WERI-Rb-1 (cell line): ENCODE measurements at regions not wholly inside any gene's neighbourhood (a gene's known extent, or its start where the extent isn't known, plus 50 kb on each side); places are given as distances from the start of the nearest gene placed in this dataset.

Source experiments
- DNase-seq: peaks from one replicate; pipeline ENCODE4 v3.0.0-alpha.2; 2020
- H3K27ac ChIP-seq: fragments of 250-450 bp; sonication (Bioruptor Pico); 2 replicates; pipeline ENCODE4 v1.5.1; 2020; ENCODE audit warnings: mild to moderate bottlenecking, moderate library complexity
- H3K27me3 ChIP-seq: fragments of 250-450 bp; sonication (Bioruptor Pico); 2 replicates; pipeline ENCODE4 v1.5.1; 2021; ENCODE audit warnings: mild to moderate bottlenecking, low read depth, moderate library complexity; ENCODE audit not compliant: insufficient read depth, severe bottlenecking
- H3K36me3 ChIP-seq: fragments of 250-450 bp; sonication (Bioruptor Pico); 2 replicates; pipeline ENCODE4 v1.5.1; 2020; ENCODE audit warnings: mild to moderate bottlenecking, moderate library complexity
- H3K4me3 ChIP-seq: 2 replicates; pipeline ENCODE4 v1.5.1; 2011; ENCODE audit warnings: low read depth, mild to moderate bottlenecking, control low read depth, low read length
- H3K9me3 ChIP-seq: fragments of 250-450 bp; sonication (Bioruptor Pico); 2 replicates; pipeline ENCODE4 v1.5.1; 2021; ENCODE audit warnings: mild to moderate bottlenecking, moderate library complexity; ENCODE audit not compliant: severe bottlenecking
- TF ChIP-seq, protein P1 (sequence below): IDR thresholded peaks from 2 replicates; pipeline ENCODE4 v1.5.1; 2011; ENCODE audit warnings: low read depth, mild to moderate bottlenecking, control low read depth, inconsistent platforms, low read length

DNA sequence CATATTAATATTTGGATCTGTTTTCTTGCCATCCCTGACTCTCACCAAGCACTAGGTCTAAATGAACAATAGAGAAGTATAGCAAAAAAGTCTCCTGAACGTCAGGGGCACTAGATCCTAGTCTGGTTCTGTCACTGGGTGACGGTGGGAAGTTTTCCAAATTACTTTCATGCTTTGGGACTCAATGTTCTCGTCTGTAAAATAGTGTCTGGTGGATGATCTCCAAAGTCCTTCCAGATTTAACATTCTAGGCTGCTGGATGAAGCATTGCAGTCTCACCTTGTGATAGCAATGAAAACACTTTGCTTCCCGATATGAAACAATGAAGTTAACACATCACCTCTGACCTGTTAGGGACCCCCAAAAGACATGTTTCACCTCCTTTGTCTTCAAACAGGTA is 199.3 kb downstream of the SEC61B start:
- Histone ChIP-seq H3K9me3 (no peaks in the 10 kb centered on the region), H3K36me3 (no peaks in the 10 kb centered on the region), H3K27ac (no peak overlapping the region), H3K27me3 (no peaks in the 10 kb centered on the region), H3K4me3 (no peak overlapping the region)
- DNase-seq = no peak
- TF ChIP-seq, protein P1, sequence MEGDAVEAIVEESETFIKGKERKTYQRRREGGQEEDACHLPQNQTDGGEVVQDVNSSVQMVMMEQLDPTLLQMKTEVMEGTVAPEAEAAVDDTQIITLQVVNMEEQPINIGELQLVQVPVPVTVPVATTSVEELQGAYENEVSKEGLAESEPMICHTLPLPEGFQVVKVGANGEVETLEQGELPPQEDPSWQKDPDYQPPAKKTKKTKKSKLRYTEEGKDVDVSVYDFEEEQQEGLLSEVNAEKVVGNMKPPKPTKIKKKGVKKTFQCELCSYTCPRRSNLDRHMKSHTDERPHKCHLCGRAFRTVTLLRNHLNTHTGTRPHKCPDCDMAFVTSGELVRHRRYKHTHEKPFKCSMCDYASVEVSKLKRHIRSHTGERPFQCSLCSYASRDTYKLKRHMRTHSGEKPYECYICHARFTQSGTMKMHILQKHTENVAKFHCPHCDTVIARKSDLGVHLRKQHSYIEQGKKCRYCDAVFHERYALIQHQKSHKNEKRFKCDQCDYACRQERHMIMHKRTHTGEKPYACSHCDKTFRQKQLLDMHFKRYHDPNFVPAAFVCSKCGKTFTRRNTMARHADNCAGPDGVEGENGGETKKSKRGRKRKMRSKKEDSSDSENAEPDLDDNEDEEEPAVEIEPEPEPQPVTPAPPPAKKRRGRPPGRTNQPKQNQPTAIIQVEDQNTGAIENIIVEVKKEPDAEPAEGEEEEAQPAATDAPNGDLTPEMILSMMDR = no peak

DNA sequence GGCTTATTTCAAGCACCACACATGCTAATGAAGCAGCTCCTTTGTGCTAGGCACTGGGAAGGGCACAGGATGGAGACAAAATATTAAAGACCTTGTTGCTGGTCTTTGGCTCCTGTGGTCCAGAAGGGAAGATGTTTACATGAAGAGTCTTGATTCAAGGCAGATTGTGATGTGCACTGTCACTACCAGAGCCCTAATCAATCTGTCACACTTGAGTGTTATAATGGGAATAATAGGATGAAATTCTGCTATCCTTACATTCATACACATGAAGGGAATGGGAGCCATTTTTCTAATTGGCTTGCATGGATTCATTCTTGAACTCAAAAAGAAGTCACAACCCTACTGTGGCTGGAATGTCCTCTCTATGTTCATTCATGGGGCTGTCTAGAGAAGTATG is 203.0 kb downstream of the SEC61B start:
- Histone ChIP-seq H3K9me3 (peaks cover 5% of the 10 kb centered on the region), H3K27me3 (no peaks in the 10 kb centered on the region), H3K4me3 (no peak overlapping the region), H3K36me3 (no peaks in the 10 kb centered on the region), H3K27ac (no peak overlapping the region)
- no peak for DNase-seq
- TF ChIP-seq, protein P1 = no peak

DNA sequence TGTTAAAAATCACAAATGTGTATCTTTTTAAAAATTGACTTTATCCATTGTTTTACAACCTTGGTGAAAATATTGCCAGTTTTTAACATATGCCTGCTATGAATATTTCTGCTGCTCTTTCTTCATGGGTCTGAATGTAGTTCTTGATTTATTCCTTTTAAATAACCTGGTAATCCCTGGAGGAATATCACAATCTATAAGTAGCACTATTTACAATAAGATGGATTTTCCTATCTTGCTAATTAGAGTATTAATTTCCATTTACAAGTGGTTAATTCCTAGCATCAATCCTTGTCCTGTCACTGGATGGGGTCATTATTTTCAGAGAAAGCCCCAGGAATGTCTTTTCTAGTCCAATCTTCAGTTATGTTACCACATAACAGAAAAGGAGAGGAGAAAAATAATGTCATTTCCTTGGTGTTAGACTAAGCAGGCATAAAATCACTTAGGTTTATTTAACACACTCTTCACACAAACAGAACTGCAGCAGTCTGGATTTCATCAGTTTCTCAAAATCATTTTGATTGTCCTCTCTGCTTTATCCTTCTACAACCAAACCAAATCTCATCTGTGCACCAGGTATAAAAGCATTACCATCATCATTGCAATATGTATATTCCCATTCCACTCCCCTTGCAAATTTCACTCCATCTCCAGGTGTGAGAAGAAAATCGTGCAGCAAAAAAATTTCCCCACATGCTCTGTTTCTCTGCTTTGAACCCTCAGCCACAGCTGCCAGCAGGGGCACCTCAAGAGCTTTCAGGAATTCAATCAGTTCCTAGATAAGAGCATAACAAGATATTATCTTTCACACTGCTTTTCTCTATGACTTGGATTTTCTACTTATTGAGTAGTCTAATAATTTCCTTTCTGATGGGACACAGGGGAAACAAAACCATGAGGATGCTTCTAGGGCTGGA is 204.1 kb downstream of the SEC61B start:
- no peaks in the 10 kb centered on the region for H3K36me3 ChIP-seq
- H3K27ac ChIP-seq = no peak overlapping the region
- no peaks in the 10 kb centered on the region for H3K27me3 ChIP-seq
- H3K4me3 ChIP-seq = no peak overlapping the region
- TF ChIP-seq, protein P1 = 0 out of 2 replicates have a peak, but pooled peaks have one; percentile 16
- peaks cover 5% of the 10 kb centered on the region for H3K9me3 ChIP-seq
- no peak for DNase-seq

DNA sequence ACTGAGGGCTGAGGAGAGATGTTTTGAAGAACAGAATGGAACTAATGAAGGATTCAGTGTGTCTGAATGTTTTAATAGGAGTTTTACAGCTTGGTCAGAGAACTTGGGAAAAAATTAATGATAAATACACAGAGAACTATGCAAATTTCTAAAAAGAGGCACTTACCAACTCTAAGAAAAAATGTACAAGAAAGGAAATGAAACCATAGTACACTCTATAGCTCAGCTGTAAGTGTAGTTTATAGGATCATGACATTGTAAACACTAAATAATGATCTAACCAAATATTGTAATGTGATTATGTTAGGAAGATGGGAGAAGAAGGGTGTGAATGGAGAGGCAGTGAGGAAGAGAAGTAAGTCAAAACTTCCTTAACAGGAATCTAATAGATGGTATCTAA is 205.2 kb downstream of the SEC61B start:
- no peak for DNase-seq
- no peak overlapping the region for H3K4me3 ChIP-seq
- TF ChIP-seq, protein P1 = no peak
- H3K27me3 ChIP-seq = no peaks in the 10 kb centered on the region
- H3K36me3 ChIP-seq = no peaks in the 10 kb centered on the region
- H3K27ac ChIP-seq = no peak overlapping the region
- H3K9me3 ChIP-seq = peaks cover 5% of the 10 kb centered on the region

DNA sequence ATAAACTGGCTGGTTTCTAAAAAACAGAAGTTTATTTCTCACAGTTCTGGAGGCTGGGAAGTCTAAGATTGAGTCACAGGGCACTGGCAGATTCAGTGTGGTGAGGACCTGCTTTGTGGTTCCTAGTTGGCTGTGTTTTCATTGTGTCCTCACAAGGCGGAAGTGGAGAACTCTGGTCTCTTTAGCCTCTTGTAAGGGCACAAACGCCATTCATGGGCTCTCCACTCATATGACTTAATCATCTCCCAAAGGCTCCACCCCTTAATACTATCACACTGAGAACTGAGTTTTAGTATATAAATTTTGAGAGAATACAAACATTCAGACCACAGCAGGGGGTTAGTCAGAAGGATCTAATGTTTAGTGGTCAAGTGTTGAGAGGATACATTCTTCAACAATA is 208.2 kb downstream of the SEC61B start:
- DNase-seq = no peak
- Histone ChIP-seq H3K27ac (no peak overlapping the region), H3K36me3 (no peaks in the 10 kb centered on the region), H3K4me3 (no peak overlapping the region), H3K9me3 (peaks cover 5% of the 10 kb centered on the region), H3K27me3 (no peaks in the 10 kb centered on the region)
- TF ChIP-seq, protein P1 = no peak
